Ishikawa (cell line): ENCODE measurements at regions not wholly inside any gene's neighbourhood (a gene's known extent, or its start where the extent isn't known, plus 50 kb on each side); places are given as distances from the start of the nearest gene placed in this dataset.

Experiments
- EGR1 ChIP-seq: IDR thresholded peaks from 2 replicates; pipeline ENCODE4 v1.6.1; 2012
- EP300 ChIP-seq: IDR thresholded peaks from 2 replicates; pipeline ENCODE4 v1.6.1; 2012; ENCODE audit warnings: borderline replicate concordance
- RAD21 ChIP-seq: IDR thresholded peaks from 2 replicates; pipeline ENCODE4 v1.6.1; 2012; ENCODE audit warnings: low read depth
- REST ChIP-seq: IDR thresholded peaks from 2 replicates; pipeline ENCODE4 v1.6.1; 2012; ENCODE audit warnings: low read depth, mild to moderate bottlenecking
- TAF1 ChIP-seq: IDR thresholded peaks from 2 replicates; pipeline ENCODE4 v1.6.1; 2012; ENCODE audit warnings: low read depth, mild to moderate bottlenecking
- TEAD4 ChIP-seq: IDR thresholded peaks from 2 replicates; pipeline ENCODE4 v1.6.1; 2012
- USF1 ChIP-seq: IDR thresholded peaks from 2 replicates; pipeline ENCODE4 v1.6.1; 2012
- TF ChIP-seq, protein P1 (sequence below): IDR thresholded peaks from 2 replicates; pipeline ENCODE4 v1.6.1; 2012

DNA sequence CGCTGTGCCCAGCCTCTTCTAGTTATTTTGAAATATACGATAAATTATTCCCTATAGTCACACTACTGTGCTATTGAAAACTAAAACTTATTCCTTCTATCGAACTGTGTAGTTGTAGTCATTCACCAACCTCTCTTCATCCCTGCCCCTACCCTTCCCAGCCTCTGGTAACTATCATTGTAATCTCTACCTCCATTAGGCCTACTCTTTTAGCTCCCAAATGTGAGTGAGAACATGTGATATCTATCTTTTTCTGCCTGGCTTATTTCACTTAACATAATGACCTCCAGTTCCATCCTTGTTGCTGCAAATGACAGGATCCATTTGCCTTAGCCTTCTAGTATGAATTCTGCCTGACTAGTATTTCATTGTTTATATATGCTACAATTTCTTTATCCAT, 127.4 kb downstream of the PSAT1 start:
- TF ChIP-seq TAF1 (no peak), REST (no peak), USF1 (no peak), EGR1 (no peak), EP300 (no peak), TEAD4 (no peak), RAD21 (no peak)
- TF ChIP-seq, protein P1, sequence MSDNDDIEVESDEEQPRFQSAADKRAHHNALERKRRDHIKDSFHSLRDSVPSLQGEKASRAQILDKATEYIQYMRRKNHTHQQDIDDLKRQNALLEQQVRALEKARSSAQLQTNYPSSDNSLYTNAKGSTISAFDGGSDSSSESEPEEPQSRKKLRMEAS = no peak
